Upper lobe of left lung (tissue), 4 donors: ENCODE measurements at regions not wholly inside any gene's neighbourhood (a gene's known extent, or its start where the extent isn't known, plus 50 kb on each side); places are given as distances from the start of the nearest gene placed in this dataset.

Source experiments
- CTCF ChIP-seq, 6 experiments: fragments of 450-650 bp in 4 of 6; fragments of 200-600 bp in 2 of 6; sonication (generic) in 2 of 6; IDR thresholded peaks; one replicate each; pipeline ENCODE4 v1.5.1; 2016 to 2019; ENCODE audit warnings: antibody characterized with exemption in 6 of 6
- POLR2A ChIP-seq, 4 donors: fragments of 450-650 bp; IDR thresholded peaks; one replicate each; pipeline ENCODE4 v1.5.1; 2016 to 2017; ENCODE audit warnings: antibody characterized with exemption in 4 of 4, mild to moderate bottlenecking in 2 of 4

- TF ChIP-seq POLR2A (IDR thresholded peaks at IDR 0.05) (no peak), CTCF (IDR thresholded peaks at IDR 0.05) (no peak)
Measured at GRCh38 chr14:43090380-43090779, 1416.7 kb downstream of the FSCB start.
